Erythroblast (primary cell): ENCODE measurements at regions not wholly inside any gene's neighbourhood (a gene's known extent, or its start where the extent isn't known, plus 50 kb on each side); places are given as distances from the start of the nearest gene placed in this dataset.

Experiments used
- DNase-seq, 2 experiments: peaks; one replicate each; lab custom pipeline; 2025; lab: John Stamatoyannopoulos, UW
- GATA1 ChIP-seq: IDR thresholded peaks from 2 replicates; pipeline ENCODE4 v1.6.1; 2011; ENCODE audit warnings: low read depth, mild to moderate bottlenecking, control low read depth, low read length, moderate library complexity
- POLR2A ChIP-seq: IDR thresholded peaks from 2 replicates; pipeline ENCODE4 v1.6.1; 2011; ENCODE audit warnings: mild to moderate bottlenecking, low read length

- no peak for DNase-seq
- TF ChIP-seq POLR2A (no peak), GATA1 (no peak)
Observed at GRCh38 chr1:243996223-243996622, 54.9 kb upstream of the ZBTB18 start.

- TF ChIP-seq GATA1 (no peak), POLR2A (no peak)
- no peak for DNase-seq
Observed at GRCh38 chr1:243991650-243992049, 59.4 kb upstream of the ZBTB18 start.

GRCh38 chr1:243984788-243985187, 66.3 kb upstream of the ZBTB18 start:
- TF ChIP-seq POLR2A, result no peak
- TF ChIP-seq GATA1, result no peak
- DNase-seq, result no peak

GRCh38 chr1:243982447-243983018, 68.5 kb upstream of the ZBTB18 start:
- no peak for DNase-seq
- TF ChIP-seq POLR2A, result no peak
- TF ChIP-seq GATA1, result no peak

GRCh38 chr1:243980471-243980870, 70.6 kb upstream of the ZBTB18 start:
- no peak for TF ChIP-seq GATA1
- TF ChIP-seq POLR2A, result no peak
- DNase-seq, result no peak

- DNase-seq, result no peak
- TF ChIP-seq POLR2A, result no peak
Observed at GRCh38 chr1:243980071-243980470, 71.0 kb upstream of the ZBTB18 start.

- peak; percentile 4 to 11 for DNase-seq
- TF ChIP-seq POLR2A, result no peak
- TF ChIP-seq GATA1, result no peak
Observed at GRCh38 chr1:243979396-243979795, 71.7 kb upstream of the ZBTB18 start.

GRCh38 chr1:243977094-243977493, 74.0 kb upstream of the ZBTB18 start:
- DNase-seq, result no peak

GRCh38 chr1:243974451-243975292, 76.4 kb upstream of the ZBTB18 start:
- TF ChIP-seq POLR2A, result no peak
- TF ChIP-seq GATA1, result no peak
- DNase-seq, result no peak

More at GRCh38 chr1:243977094-243977493, 74.0 kb upstream of the ZBTB18 start:
- TF ChIP-seq GATA1 (no peak), POLR2A (no peak)

GRCh38 chr1:243973169-243973568, 77.9 kb upstream of the ZBTB18 start:
- DNase-seq, result no peak
- TF ChIP-seq POLR2A (no peak), GATA1 (no peak)

- TF ChIP-seq POLR2A (no peak), GATA1 (no peak)
- DNase-seq, result no peak
Observed at GRCh38 chr1:243970077-243970476, 81.0 kb upstream of the ZBTB18 start.

- DNase-seq, result no peak
- no peak for TF ChIP-seq GATA1
Observed at GRCh38 chr1:243968413-243968812, 82.7 kb upstream of the ZBTB18 start.

GRCh38 chr1:243964915-243965314, 86.2 kb upstream of the ZBTB18 start:
- no peak for DNase-seq
- TF ChIP-seq POLR2A (no peak), GATA1 (no peak)

- TF ChIP-seq GATA1 (no peak), POLR2A (no peak)
- no peak for DNase-seq
Observed at GRCh38 chr1:243963571-243963970, 87.5 kb upstream of the ZBTB18 start.

- no peak for TF ChIP-seq POLR2A
- no peak for TF ChIP-seq GATA1
- DNase-seq, result no peak
Observed at GRCh38 chr1:243962541-243962940, 88.5 kb upstream of the ZBTB18 start.

- no peak for DNase-seq
- TF ChIP-seq POLR2A, result no peak
- no peak for TF ChIP-seq GATA1
Observed at GRCh38 chr1:243959998-243960397, 91.1 kb upstream of the ZBTB18 start.

- no peak for DNase-seq
- no peak for TF ChIP-seq GATA1
- no peak for TF ChIP-seq POLR2A
Observed at GRCh38 chr1:243957141-243957540, 93.9 kb upstream of the ZBTB18 start.
